Mammary epithelial cell (primary cell): ENCODE measurements at regions not wholly inside any gene's neighbourhood (a gene's known extent, or its start where the extent isn't known, plus 50 kb on each side); places are given as distances from the start of the nearest gene placed in this dataset.

Experiments used
- EZH2 ChIP-seq: IDR thresholded peaks from 2 replicates; pipeline ENCODE4 v1.6.1; 2012; ENCODE audit warnings: low read length, inconsistent platforms, borderline replicate concordance
- TF ChIP-seq, protein P1 (sequence below), 2 donors: IDR thresholded peaks in 1 of 2; conservative IDR thresholded peaks in 1 of 2; 2 replicates each; pipeline ENCODE4 v1.5.1; 2011 to 2012; ENCODE audit warnings: inconsistent platforms in 2 of 2, low read length in 2 of 2, mild to moderate bottlenecking in 2 of 2, control low read depth in 1 of 2, low read depth in 1 of 2; ENCODE audit not compliant: insufficient read depth in 1 of 2; ENCODE audit errors: extremely low read depth in 1 of 2

DNA sequence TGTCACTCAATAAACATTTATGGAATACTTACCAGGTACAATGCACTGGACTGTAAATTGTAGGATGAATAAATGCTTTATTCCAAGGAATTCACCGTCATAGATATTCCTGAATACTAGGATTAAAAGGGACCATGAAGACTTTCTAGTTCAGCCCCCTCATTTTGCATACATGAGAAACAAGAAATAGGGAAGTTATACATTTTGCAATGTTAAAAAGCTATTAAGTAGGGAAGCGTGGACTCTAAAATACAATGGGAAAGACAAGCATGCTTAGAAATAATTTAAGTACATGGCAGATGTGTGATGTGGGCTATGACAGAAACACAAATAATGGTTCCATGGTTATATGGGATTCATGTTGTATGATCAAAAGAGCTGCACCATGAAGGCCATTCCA, 89.4 kb upstream of the SYT10 start:
- TF ChIP-seq, protein P1, sequence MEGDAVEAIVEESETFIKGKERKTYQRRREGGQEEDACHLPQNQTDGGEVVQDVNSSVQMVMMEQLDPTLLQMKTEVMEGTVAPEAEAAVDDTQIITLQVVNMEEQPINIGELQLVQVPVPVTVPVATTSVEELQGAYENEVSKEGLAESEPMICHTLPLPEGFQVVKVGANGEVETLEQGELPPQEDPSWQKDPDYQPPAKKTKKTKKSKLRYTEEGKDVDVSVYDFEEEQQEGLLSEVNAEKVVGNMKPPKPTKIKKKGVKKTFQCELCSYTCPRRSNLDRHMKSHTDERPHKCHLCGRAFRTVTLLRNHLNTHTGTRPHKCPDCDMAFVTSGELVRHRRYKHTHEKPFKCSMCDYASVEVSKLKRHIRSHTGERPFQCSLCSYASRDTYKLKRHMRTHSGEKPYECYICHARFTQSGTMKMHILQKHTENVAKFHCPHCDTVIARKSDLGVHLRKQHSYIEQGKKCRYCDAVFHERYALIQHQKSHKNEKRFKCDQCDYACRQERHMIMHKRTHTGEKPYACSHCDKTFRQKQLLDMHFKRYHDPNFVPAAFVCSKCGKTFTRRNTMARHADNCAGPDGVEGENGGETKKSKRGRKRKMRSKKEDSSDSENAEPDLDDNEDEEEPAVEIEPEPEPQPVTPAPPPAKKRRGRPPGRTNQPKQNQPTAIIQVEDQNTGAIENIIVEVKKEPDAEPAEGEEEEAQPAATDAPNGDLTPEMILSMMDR (conservative IDR thresholded peaks at IDR 0.05 in 1 of 2, IDR thresholded peaks at IDR 0.05 in 1 of 2; ENCODE audit: extremely low read depth in 1 of 2, insufficient read depth in 1 of 2, low read depth in 1 of 2, low read length in 2 of 2) = no peak
- TF ChIP-seq EZH2 = no peak
